ENCODE measurements at regions not wholly inside any gene's neighbourhood (a gene's known extent, or its start where the extent isn't known, plus 50 kb on each side); places are given as distances from the start of the nearest gene placed in this dataset.
"Not testable (repeated sequence)": the region's sequence is repeated elsewhere in the genome, so short reads cannot be mapped to it uniquely, and the experiment has no call there.

GRCh38 chr5:40107786-40108185 is 571.9 kb upstream of the PTGER4 start:
- TF ChIP-seq, protein P1, sequence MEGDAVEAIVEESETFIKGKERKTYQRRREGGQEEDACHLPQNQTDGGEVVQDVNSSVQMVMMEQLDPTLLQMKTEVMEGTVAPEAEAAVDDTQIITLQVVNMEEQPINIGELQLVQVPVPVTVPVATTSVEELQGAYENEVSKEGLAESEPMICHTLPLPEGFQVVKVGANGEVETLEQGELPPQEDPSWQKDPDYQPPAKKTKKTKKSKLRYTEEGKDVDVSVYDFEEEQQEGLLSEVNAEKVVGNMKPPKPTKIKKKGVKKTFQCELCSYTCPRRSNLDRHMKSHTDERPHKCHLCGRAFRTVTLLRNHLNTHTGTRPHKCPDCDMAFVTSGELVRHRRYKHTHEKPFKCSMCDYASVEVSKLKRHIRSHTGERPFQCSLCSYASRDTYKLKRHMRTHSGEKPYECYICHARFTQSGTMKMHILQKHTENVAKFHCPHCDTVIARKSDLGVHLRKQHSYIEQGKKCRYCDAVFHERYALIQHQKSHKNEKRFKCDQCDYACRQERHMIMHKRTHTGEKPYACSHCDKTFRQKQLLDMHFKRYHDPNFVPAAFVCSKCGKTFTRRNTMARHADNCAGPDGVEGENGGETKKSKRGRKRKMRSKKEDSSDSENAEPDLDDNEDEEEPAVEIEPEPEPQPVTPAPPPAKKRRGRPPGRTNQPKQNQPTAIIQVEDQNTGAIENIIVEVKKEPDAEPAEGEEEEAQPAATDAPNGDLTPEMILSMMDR (IDR thresholded peaks at IDR 0.05): not testable (repeated sequence)
- TF ChIP-seq POLR2AphosphoS5, POLR2A (IDR thresholded peaks at IDR 0.05): not testable (repeated sequence)
